GM19468 (cell line): ENCODE measurements at regions not wholly inside any gene's neighbourhood (a gene's known extent, or its start where the extent isn't known, plus 50 kb on each side); places are given as distances from the start of the nearest gene placed in this dataset.
"Not testable (repeated sequence)": the region's sequence is repeated elsewhere in the genome, so short reads cannot be mapped to it uniquely, and the experiment has no call there.

Experiments used
- ATAC-seq: cut with Tn5 transposase; IDR thresholded peaks from one replicate; pipeline ENCODE4 v1.9.1; 2021; ENCODE audit warnings: mild to moderate bottlenecking, moderate library complexity, moderate number of reproducible peaks; ENCODE audit not compliant: unreplicated experiment; ENCODE audit errors: extremely low read depth

- ATAC-seq: no peak
Measured at GRCh38 chr12:59066445-59066844, 146.1 kb upstream of the LRIG3 start.

DNA sequence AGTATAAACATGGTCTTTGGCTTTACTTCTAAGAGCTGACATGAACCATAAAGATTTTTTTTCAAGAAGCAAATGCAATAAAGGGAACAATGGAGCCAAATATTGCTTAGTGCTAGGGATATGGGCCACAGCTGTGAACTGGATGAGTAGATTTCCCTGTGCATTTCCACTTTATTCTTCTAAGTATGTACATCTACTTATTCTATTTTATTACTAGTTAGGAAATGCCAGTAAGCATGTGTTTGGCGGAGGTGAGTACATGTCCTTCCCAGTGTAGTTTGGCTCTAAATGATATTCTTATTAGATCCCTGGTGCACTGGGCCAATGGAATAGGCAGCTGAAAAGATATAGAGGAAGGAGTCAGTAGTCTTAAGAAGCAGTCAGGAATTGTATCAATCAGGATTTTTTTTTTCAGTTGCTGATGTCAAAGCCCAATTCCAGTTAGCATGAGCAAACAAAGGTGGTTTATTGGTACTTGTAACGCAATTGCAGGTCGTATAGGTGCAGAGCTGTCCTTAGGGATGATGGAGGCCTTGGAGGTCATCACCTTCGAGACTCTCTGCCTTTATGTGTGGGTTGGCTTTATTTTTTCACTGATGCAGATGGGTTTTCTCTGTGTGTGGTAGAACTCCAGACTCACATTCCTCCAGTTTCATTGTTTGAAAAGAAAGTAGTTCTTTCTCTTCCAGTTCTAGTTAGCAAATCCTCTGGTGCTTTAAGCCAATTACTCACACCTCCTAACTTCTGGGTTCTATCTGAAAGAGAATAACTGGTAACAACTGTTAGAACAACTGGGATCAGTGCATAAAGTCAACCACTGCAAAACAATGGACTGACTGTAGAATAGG lies 139.0 kb upstream of the LRIG3 start:
- ATAC-seq: no peak

- ATAC-seq: no peak
Measured at GRCh38 chr12:59056966-59057365, 136.7 kb upstream of the LRIG3 start.

GRCh38 chr12:59055204-59055860 lies 135.0 kb upstream of the LRIG3 start:
- ATAC-seq: no peak

- not testable (repeated sequence) for ATAC-seq
Measured at GRCh38 chr12:59053266-59053899, 133.1 kb upstream of the LRIG3 start.

- ATAC-seq: no peak
Measured at GRCh38 chr12:59046763-59047534, 126.6 kb upstream of the LRIG3 start.

- no peak for ATAC-seq
Measured at GRCh38 chr12:59044791-59045190, 124.5 kb upstream of the LRIG3 start.

DNA sequence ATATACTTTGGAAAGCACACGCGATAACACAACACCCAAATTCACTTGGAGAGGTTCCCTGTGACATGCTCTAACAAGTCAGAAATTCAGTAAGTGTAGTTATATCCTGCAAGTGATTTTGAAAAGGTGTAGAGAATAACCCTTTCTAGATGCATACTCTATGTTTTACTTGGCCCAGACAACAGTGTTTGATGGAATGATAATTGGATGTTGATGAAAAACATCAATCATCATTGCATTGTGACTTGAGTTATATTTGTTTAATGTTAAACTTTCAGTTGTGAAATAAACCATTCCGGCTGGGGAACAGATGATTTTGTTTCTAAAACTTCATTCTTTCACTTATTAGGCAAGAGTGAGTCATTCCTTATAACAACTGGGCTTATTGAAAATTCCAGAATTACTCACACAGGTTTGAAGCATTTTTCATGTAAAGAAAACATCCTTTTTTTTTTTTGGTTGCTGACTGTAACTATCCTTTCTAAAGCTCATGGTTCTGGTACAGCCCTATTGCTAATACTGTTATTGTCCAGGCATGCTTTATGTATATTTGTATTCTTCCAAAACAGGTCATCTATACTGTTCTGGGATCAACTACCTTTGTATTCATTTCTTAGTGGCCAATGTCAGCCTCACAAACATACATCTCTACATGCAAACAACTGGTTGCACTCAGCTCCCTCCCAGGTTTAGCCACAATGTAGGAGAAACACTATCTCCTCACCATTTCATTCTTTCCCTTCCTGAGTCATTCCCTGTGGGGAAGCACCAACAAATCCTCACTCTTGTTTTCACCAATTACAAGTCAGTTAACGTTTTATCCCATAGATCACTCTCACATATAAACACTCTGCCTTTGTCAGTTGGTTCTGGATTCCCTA lies 121.2 kb upstream of the LRIG3 start:
- ATAC-seq: no peak

- ATAC-seq: no peak
Measured at GRCh38 chr12:59040656-59041055, 120.4 kb upstream of the LRIG3 start.

DNA sequence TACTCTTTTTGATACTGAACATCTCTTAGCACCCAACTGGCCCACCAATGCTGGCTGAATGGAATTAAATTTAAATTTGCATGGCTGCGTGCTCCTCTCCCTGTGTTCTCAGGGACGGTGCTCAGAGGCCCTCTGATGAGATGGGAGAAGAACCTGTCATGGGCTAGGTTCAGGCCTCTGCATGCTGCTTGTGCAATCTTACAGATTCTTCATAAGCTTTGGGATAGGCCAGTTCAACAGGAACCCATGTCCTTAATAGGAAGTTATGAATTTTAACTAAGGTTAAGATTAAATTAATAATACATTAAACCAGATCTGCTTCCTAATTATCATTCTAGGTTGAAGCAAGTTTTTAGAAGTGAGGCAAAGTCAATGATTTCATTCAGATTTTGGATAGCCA lies 119.7 kb upstream of the LRIG3 start:
- no peak for ATAC-seq

GRCh38 chr12:59039005-59039404 lies 118.7 kb upstream of the LRIG3 start:
- no peak for ATAC-seq

GRCh38 chr12:59036973-59037762 lies 116.9 kb upstream of the LRIG3 start:
- no peak for ATAC-seq

DNA sequence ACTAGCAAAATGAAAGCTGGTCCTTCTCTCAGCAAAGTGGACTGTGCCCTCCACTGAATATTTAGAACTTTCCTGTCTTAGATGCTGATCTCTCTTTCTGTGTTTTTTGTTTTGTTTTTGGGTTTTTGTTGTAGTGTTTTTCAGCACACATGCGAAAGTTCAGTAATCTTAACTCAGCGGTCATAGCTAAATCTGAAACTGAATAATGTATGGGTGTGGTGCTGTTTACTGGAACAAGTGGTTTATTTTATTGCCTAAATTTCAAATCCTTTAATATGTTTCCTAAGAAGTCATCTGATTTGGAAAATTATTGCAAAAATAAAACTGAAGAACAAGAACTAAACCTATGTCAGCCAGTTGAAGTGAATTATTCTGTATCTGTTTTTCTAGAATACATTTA lies 116.0 kb upstream of the LRIG3 start:
- ATAC-seq: no peak

DNA sequence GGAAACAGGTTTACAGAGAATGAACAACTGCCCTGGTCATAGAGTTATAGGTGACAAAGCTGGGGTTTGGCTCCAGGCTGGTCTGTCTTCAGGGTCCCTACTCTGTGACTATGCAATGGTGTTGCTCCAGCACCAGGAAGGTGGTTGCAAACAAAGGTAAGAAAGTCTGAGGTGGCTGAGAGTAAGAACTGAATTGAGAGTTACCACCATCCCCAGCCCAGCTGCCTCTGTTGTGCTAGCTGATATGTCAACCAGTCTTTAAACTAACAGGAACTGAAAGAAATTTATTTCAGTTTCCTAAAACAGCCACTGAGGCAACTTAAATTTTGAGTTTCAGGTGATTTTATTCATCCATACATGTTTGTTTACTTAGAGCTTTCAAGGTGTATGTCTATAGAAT lies 111.0 kb upstream of the LRIG3 start:
- ATAC-seq: no peak

- ATAC-seq: no peak
Measured at GRCh38 chr12:59030415-59030814, 110.1 kb upstream of the LRIG3 start.

GRCh38 chr12:59027199-59027598 lies 106.9 kb upstream of the LRIG3 start:
- ATAC-seq: no peak

DNA sequence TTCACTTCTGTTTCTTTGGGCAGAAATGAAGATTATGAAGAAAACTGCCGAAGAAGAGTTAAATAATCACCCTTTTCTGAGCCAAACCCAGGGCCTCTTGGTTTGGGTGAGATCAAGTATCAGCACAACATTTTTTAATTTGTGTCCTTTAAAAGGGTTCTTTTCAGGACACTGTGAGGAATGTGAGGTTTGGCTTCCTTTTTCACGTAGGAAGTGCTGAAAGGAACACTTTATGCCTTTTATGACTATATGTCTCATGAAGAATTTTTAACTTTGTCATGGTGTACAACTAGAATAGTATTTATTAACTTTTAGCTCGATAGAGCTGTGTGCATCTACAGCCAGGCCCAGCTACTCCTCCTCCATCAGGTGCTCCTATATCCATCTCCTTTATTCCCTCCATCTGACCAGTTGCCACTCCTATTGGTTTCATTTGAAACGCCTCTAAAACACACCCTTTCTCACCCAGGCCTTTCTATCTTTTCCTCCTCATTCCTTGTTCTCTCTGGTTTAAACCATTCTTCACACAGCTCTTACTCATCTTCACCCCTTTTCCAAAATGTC lies 103.6 kb upstream of the LRIG3 start:
- ATAC-seq: no peak
